ENCODE measurements at regions not wholly inside any gene's neighbourhood (a gene's known extent, or its start where the extent isn't known, plus 50 kb on each side); places are given as distances from the start of the nearest gene placed in this dataset.

DNA sequence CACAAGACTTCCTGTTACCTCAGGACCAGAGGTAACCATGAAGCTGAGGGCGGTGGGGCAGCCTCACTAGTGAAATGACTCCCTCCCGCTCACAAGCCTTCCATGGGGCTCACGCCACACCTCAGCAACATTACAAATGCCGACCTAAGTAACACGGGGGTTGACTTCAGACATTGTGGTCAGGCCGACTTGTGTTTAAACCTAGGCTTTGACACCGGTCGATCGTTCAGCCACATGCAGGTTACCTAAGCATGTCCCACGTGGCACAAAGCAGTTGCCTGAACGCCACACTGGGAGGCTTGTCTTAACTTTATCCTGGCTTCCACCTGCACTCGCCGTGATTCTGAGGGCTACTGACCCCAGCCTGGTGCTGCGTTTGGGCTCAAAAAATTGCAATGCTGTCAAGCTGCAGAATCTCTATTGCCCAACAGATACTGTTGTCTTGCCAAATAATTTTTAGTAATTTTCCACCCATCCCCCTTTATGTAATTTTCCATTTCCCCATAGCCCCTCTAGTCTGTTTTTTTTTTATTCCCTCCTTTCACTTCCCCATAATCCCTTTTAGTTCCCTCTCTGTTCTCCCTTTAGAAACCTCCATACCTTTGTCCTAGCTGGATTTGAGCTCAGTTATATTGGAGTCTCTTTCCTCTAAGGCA lies 158.6 kb upstream of the RGMA start:
- TF ChIP-seq POLR2AphosphoS5 (IDR thresholded peaks at IDR 0.05; ENCODE audit: low read depth, low read length) (no peak), FOXP2 (optimal IDR thresholded peaks at IDR 0.05; ENCODE audit: borderline replicate concordance, extremely low read depth, extremely low read length, insufficient read depth) (no peak), SIN3A (IDR thresholded peaks at IDR 0.05; ENCODE audit: borderline replicate concordance, insufficient read depth, low read length) (no peak), TAF1 (IDR thresholded peaks at IDR 0.05; ENCODE audit: borderline replicate concordance, insufficient read depth, low read length) (no peak)
- TF ChIP-seq, protein P1, sequence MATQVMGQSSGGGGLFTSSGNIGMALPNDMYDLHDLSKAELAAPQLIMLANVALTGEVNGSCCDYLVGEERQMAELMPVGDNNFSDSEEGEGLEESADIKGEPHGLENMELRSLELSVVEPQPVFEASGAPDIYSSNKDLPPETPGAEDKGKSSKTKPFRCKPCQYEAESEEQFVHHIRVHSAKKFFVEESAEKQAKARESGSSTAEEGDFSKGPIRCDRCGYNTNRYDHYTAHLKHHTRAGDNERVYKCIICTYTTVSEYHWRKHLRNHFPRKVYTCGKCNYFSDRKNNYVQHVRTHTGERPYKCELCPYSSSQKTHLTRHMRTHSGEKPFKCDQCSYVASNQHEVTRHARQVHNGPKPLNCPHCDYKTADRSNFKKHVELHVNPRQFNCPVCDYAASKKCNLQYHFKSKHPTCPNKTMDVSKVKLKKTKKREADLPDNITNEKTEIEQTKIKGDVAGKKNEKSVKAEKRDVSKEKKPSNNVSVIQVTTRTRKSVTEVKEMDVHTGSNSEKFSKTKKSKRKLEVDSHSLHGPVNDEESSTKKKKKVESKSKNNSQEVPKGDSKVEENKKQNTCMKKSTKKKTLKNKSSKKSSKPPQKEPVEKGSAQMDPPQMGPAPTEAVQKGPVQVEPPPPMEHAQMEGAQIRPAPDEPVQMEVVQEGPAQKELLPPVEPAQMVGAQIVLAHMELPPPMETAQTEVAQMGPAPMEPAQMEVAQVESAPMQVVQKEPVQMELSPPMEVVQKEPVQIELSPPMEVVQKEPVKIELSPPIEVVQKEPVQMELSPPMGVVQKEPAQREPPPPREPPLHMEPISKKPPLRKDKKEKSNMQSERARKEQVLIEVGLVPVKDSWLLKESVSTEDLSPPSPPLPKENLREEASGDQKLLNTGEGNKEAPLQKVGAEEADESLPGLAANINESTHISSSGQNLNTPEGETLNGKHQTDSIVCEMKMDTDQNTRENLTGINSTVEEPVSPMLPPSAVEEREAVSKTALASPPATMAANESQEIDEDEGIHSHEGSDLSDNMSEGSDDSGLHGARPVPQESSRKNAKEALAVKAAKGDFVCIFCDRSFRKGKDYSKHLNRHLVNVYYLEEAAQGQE (IDR thresholded peaks at IDR 0.05; ENCODE audit: insufficient read depth in 1 of 2, low read depth in 2 of 2, low read length in 2 of 2) = no peak

Measured in PFSK-1 (cell line).